Calu3 (cell line): ENCODE measurements at regions not wholly inside any gene's neighbourhood (a gene's known extent, or its start where the extent isn't known, plus 50 kb on each side); places are given as distances from the start of the nearest gene placed in this dataset.

ENCODE experiments used
- BruUV-seq: library from RNA; stranded (reverse); fragments of 400-500 nt; replicated peaks from 2 replicates; lab custom pipeline; 2021; lab: Mats Ljungman, UMichigan
- CTCF ChIA-PET: fragments of 300-600 bp; sonication (Branson Sonifier 250); formaldehyde crosslinking; loops from one replicate; lab custom pipeline; 2022; ENCODE audit warnings: antibody characterized with exemption; lab: Charles Lee
- DNase-seq: peaks from one replicate; pipeline ENCODE4 v3.0.0; 2022
- H3K27ac Mint-ChIP-seq: one replicate; pipeline ENCODE4 v1.8.0; 2022; ENCODE audit warnings: mixed read lengths; ENCODE audit not compliant: unreplicated experiment
- H3K27me3 Mint-ChIP-seq: one replicate; pipeline ENCODE4 v1.8.0; 2022; ENCODE audit warnings: mixed read lengths; ENCODE audit not compliant: unreplicated experiment
- H3K36me3 Mint-ChIP-seq: one replicate; pipeline ENCODE4 v1.8.0; 2022; ENCODE audit warnings: mild to moderate bottlenecking, moderate library complexity, mixed read lengths; ENCODE audit not compliant: insufficient read depth, unreplicated experiment
- H3K4me1 Mint-ChIP-seq: one replicate; pipeline ENCODE4 v1.8.0; 2022; ENCODE audit warnings: mild to moderate bottlenecking, low read depth, mixed read lengths; ENCODE audit not compliant: unreplicated experiment
- H3K4me3 Mint-ChIP-seq: one replicate; pipeline ENCODE4 v1.8.0; 2022; ENCODE audit warnings: mild to moderate bottlenecking, low read depth, moderate library complexity, mixed read lengths; ENCODE audit not compliant: unreplicated experiment
- H3K9me3 Mint-ChIP-seq: one replicate; pipeline ENCODE4 v1.8.0; 2022; ENCODE audit warnings: low read depth, mixed read lengths; ENCODE audit not compliant: unreplicated experiment
- CTCF ChIP-seq: fragments of 200-600 bp; IDR thresholded peaks from one replicate; pipeline ENCODE4 v1.8.0; 2022; ENCODE audit warnings: antibody characterized with exemption; ENCODE audit not compliant: unreplicated experiment
- intact Hi-C: fragments of 100-400 bp; cut with micrococcal nuclease; formaldehyde crosslinking; loops from one replicate; pipeline ENCODE4 v1.10.0; 2022; ENCODE audit not compliant: unreplicated experiment

- no peak overlapping the region for H3K27ac Mint-ChIP-seq
- H3K36me3 Mint-ChIP-seq, result peaks cover 9% of the 10 kb centered on the region
- BruUV-seq, result no TSS peak
- peaks cover 15% of the 10 kb centered on the region for H3K4me1 Mint-ChIP-seq
- intact Hi-C loops, result loop anchor here (5.0 kb wide), 1 partner anchor 65 kb away; no protein-coding TSS in a partner anchor
- H3K9me3 Mint-ChIP-seq, result peaks cover 1% of the 10 kb centered on the region
- H3K27me3 Mint-ChIP-seq, result no peaks in the 10 kb centered on the region
- no peak for TF ChIP-seq CTCF
- no peak for DNase-seq
- no peak overlapping the region for H3K4me3 Mint-ChIP-seq
- CTCF ChIA-PET, result no interaction called here
These were observed 211.5 kb upstream of the KLF3 start for GRCh38 chr4:38452542-38452941.

GRCh38 chr4:38453253-38453881 is 210.6 kb upstream of the KLF3 start:
- BruUV-seq, result no TSS peak
- H3K4me3 Mint-ChIP-seq, result no peak overlapping the region
- no peaks in the 10 kb centered on the region for H3K9me3 Mint-ChIP-seq
- intact Hi-C loops, result loop anchor here (5.0 kb wide), 1 partner anchor 66 kb away; no protein-coding TSS in a partner anchor
- no peak for TF ChIP-seq CTCF
- no peak for DNase-seq
- no peak overlapping the region for H3K27ac Mint-ChIP-seq
- no peaks in the 10 kb centered on the region for H3K27me3 Mint-ChIP-seq
- CTCF ChIA-PET, result no interaction called here
- H3K36me3 Mint-ChIP-seq, result peaks cover 9% of the 10 kb centered on the region
- peaks cover 15% of the 10 kb centered on the region for H3K4me1 Mint-ChIP-seq

- no peak for TF ChIP-seq CTCF
- no TSS peak for BruUV-seq
- Mint-ChIP-seq H3K36me3 (peaks cover 9% of the 10 kb centered on the region), H3K4me1 (peaks cover 15% of the 10 kb centered on the region), H3K4me3 (no peak overlapping the region), H3K9me3 (no peaks in the 10 kb centered on the region), H3K27me3 (no peaks in the 10 kb centered on the region), H3K27ac (no peak overlapping the region)
- DNase-seq, result no peak
- CTCF ChIA-PET, result no interaction called here
- intact Hi-C loops, result loop anchor here (5.0 kb wide), 1 partner anchor 67 kb away; no protein-coding TSS in a partner anchor
These were observed 209.7 kb upstream of the KLF3 start for GRCh38 chr4:38454284-38454683.

- Mint-ChIP-seq H3K36me3 (peaks cover 4% of the 10 kb centered on the region), H3K9me3 (no peaks in the 10 kb centered on the region), H3K4me3 (no peak overlapping the region), H3K27me3 (no peaks in the 10 kb centered on the region), H3K4me1 (peaks cover 5% of the 10 kb centered on the region), H3K27ac (no peak overlapping the region)
- CTCF ChIA-PET, result no interaction called here
- TF ChIP-seq CTCF, result no peak
- intact Hi-C loops, result no loop called here
- no TSS peak for BruUV-seq
- no peak for DNase-seq
These were observed 208.7 kb upstream of the KLF3 start for GRCh38 chr4:38455092-38455862.
